Adipocyte (in vitro differentiated cells): ENCODE measurements at regions not wholly inside any gene's neighbourhood (a gene's known extent, or its start where the extent isn't known, plus 50 kb on each side); places are given as distances from the start of the nearest gene placed in this dataset.
"Not testable (repeated sequence)": the region's sequence is repeated elsewhere in the genome, so short reads cannot be mapped to it uniquely, and the experiment has no call there.

Source experiments
- DNase-seq: peaks from one replicate; pipeline ENCODE4 v3.0.0-alpha.2; 2015; ENCODE audit warnings: low read depth
- H3K27me3 ChIP-seq: replicated peaks from 2 replicates; pipeline ENCODE4 v1.7.0; 2013; ENCODE audit warnings: mild to moderate bottlenecking, low read length, moderate library complexity; ENCODE audit not compliant: control insufficient read depth, insufficient read depth
- H3K36me3 ChIP-seq: 2 replicates; pipeline ENCODE4 v1.7.0; 2013; ENCODE audit warnings: low read length, mild to moderate bottlenecking, moderate library complexity; ENCODE audit not compliant: control insufficient read depth, insufficient read depth, severe bottlenecking
- H3K4me1 ChIP-seq: 2 replicates; pipeline ENCODE4 v1.7.0; 2013; ENCODE audit warnings: mild to moderate bottlenecking, low read length, moderate library complexity; ENCODE audit not compliant: control insufficient read depth, insufficient read depth
- H3K4me3 ChIP-seq: 2 replicates; pipeline ENCODE4 v1.7.0; 2013; ENCODE audit warnings: mild to moderate bottlenecking, low read length, moderate library complexity
- H3K9ac ChIP-seq: 2 replicates; pipeline ENCODE4 v1.7.0; 2013; ENCODE audit warnings: mild to moderate bottlenecking, low read length, moderate library complexity
- H3K9me3 ChIP-seq: 2 replicates; pipeline ENCODE4 v1.7.0; 2013; ENCODE audit warnings: mild to moderate bottlenecking, low read length, moderate library complexity; ENCODE audit not compliant: control insufficient read depth

- H3K27me3 ChIP-seq: no peaks in the 10 kb centered on the region
- H3K9ac ChIP-seq: no peak overlapping the region
- no peak overlapping the region for H3K4me3 ChIP-seq
- DNase-seq: no peak
- no peaks in the 10 kb centered on the region for H3K36me3 ChIP-seq
- no peaks in the 10 kb centered on the region for H3K9me3 ChIP-seq
- no peaks in the 10 kb centered on the region for H3K4me1 ChIP-seq
Observed at GRCh38 chr5:12114075-12114474, 209.8 kb upstream of the CTNND2 start.

GRCh38 chr5:12113062-12113461, 208.8 kb upstream of the CTNND2 start:
- no peaks in the 10 kb centered on the region for H3K36me3 ChIP-seq
- H3K9me3 ChIP-seq: no peaks in the 10 kb centered on the region
- no peaks in the 10 kb centered on the region for H3K27me3 ChIP-seq
- H3K9ac ChIP-seq: no peak overlapping the region
- no peak overlapping the region for H3K4me3 ChIP-seq
- no peaks in the 10 kb centered on the region for H3K4me1 ChIP-seq
- no peak for DNase-seq

DNA sequence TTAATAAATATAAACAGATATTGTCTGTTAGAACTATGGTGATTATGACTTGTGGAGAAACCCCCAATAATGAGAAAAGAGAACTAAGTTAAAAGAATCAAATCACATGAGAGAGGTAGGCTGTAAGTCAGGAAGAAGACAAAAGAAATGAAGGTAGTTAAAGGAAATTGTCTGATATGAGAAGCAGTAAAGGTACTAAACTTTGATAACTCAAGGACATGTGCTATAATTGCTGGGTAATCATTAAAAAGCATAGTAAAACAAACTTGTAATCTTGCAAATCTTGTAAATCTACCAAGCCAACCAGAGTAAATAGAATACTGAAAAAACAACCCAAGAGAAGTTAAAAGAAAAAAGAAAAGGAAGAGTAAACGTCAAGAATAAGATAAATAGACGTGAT, 207.0 kb upstream of the CTNND2 start:
- DNase-seq: no peak
- Histone ChIP-seq H3K9ac (no peak overlapping the region), H3K36me3 (no peaks in the 10 kb centered on the region), H3K9me3 (no peaks in the 10 kb centered on the region), H3K4me3 (no peak overlapping the region), H3K4me1 (no peaks in the 10 kb centered on the region), H3K27me3 (no peaks in the 10 kb centered on the region)

GRCh38 chr5:12110629-12111028, 206.4 kb upstream of the CTNND2 start:
- no peak overlapping the region for H3K9ac ChIP-seq
- no peaks in the 10 kb centered on the region for H3K4me1 ChIP-seq
- no peaks in the 10 kb centered on the region for H3K27me3 ChIP-seq
- no peak for DNase-seq
- H3K4me3 ChIP-seq: no peak overlapping the region
- no peaks in the 10 kb centered on the region for H3K36me3 ChIP-seq
- no peaks in the 10 kb centered on the region for H3K9me3 ChIP-seq

GRCh38 chr5:12109075-12109688, 204.9 kb upstream of the CTNND2 start:
- H3K9ac ChIP-seq: no peak overlapping the region
- H3K9me3 ChIP-seq: no peaks in the 10 kb centered on the region
- DNase-seq: no peak
- H3K27me3 ChIP-seq: no peaks in the 10 kb centered on the region
- H3K4me3 ChIP-seq: no peak overlapping the region
- H3K4me1 ChIP-seq: no peaks in the 10 kb centered on the region
- no peaks in the 10 kb centered on the region for H3K36me3 ChIP-seq

DNA sequence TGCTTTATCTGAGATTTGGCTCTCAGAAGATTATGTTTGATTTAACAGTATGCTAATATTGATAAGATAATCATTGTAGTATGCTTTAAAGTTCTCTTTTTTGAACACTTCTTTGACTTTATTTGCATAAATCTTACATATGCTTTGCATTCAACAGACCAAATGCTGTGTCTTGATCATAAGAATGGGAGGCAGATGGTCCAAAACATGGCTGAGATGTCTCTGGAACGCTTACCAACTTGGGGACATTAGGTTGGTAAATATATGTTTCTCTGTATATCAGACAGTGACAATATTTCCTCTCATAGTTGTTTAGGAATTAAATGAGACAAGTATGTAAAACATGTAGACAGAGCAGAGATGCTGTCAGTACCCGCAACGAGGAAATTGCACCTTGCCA, 197.9 kb upstream of the CTNND2 start:
- Histone ChIP-seq H3K4me3 (no peak overlapping the region), H3K9ac (no peak overlapping the region), H3K9me3 (no peaks in the 10 kb centered on the region), H3K27me3 (no peaks in the 10 kb centered on the region), H3K4me1 (no peaks in the 10 kb centered on the region), H3K36me3 (no peaks in the 10 kb centered on the region)
- DNase-seq: no peak

DNA sequence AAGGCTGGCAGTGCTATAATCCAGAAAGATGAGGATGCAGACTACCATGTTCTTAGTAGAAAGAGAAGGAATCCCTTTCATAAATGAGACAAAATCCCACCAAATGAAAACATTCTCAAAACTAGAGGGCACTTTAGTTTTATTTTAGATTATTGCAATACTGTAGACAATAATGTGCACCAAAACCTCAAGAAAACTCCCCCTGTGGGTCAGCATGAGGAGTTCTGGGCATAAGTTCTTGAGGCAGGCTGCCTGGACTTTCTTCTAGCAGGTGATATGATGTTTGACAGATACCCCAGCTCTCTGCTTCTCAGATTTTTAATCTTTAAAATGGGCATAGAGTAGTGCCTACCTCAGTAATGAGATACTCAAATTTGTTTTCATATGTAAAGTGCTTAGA, 196.3 kb upstream of the CTNND2 start:
- Histone ChIP-seq H3K27me3 (no peaks in the 10 kb centered on the region), H3K4me3 (no peak overlapping the region), H3K36me3 (no peaks in the 10 kb centered on the region), H3K4me1 (no peaks in the 10 kb centered on the region), H3K9me3 (peaks cover 2% of the 10 kb centered on the region), H3K9ac (no peak overlapping the region)
- DNase-seq: no peak

- Histone ChIP-seq H3K36me3 (no peaks in the 10 kb centered on the region), H3K4me3 (no peak overlapping the region), H3K9me3 (peaks cover 2% of the 10 kb centered on the region), H3K4me1 (no peaks in the 10 kb centered on the region), H3K27me3 (no peaks in the 10 kb centered on the region), H3K9ac (no peak overlapping the region)
- no peak for DNase-seq
Observed at GRCh38 chr5:12099296-12099695, 195.1 kb upstream of the CTNND2 start.

DNA sequence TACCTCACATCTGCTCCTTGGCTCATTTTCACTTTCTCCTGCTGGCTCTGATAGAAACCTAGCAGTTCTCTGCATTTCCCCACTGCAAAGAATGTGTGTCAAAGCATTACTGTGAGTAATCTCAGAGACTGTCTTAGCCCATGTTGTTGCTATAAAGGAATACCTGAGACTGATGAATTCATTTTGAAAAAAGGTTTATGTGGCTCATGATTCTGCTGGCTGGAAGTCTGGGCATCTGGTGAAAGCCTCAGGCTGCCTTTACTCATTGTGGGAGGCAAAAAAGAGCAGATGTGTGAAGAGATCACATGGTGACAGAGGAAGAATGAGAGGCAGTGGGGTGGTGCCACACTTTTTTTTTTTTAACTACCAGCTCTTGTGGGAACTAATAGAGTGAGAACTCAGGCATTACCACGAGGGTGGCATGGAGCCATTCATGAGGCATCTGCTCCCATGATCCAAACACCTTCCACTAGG, 191.6 kb upstream of the CTNND2 start:
- DNase-seq: no peak
- Histone ChIP-seq H3K4me1 (no peaks in the 10 kb centered on the region), H3K27me3 (no peaks in the 10 kb centered on the region), H3K36me3 (no peaks in the 10 kb centered on the region), H3K9me3 (peaks cover 2% of the 10 kb centered on the region), H3K9ac (no peak overlapping the region), H3K4me3 (no peak overlapping the region)

GRCh38 chr5:12093586-12093985, 189.3 kb upstream of the CTNND2 start:
- Histone ChIP-seq H3K9me3 (peaks cover 2% of the 10 kb centered on the region), H3K9ac (no peak overlapping the region), H3K36me3 (no peaks in the 10 kb centered on the region), H3K4me1 (no peaks in the 10 kb centered on the region), H3K4me3 (no peak overlapping the region), H3K27me3 (no peaks in the 10 kb centered on the region)
- no peak for DNase-seq

DNA sequence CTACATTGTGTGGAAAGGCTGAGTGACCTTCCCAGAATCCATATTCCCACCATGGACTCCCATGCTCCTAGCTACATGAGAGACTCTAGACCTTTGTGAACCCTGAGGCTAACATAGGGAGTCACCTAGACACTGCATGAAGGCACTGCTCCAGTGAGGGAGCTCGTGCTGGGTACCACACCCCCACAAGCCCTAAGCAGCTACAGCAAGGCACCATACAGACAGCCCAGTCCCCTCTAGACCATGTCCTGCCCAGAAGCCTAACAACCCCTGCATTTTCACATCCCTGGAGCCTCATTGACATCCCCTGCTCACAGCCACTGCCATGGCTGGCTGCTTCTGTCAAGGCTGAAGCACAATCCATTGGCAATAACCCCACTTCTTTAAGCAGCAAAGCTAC, 176.5 kb upstream of the CTNND2 start:
- no peak overlapping the region for H3K4me3 ChIP-seq
- no peaks in the 10 kb centered on the region for H3K4me1 ChIP-seq
- H3K36me3 ChIP-seq: no peaks in the 10 kb centered on the region
- no peak overlapping the region for H3K9ac ChIP-seq
- DNase-seq: no peak
- H3K27me3 ChIP-seq: no peaks in the 10 kb centered on the region
- H3K9me3 ChIP-seq: peaks cover 2% of the 10 kb centered on the region

GRCh38 chr5:12078286-12078685, 174.0 kb upstream of the CTNND2 start:
- not testable (repeated sequence) for DNase-seq, H3K36me3 ChIP-seq

More at GRCh38 chr5:12078286-12078685, 174.0 kb upstream of the CTNND2 start:
- H3K9me3 ChIP-seq, H3K4me3 ChIP-seq, H3K27me3 ChIP-seq, H3K9ac ChIP-seq, H3K4me1 ChIP-seq: not testable (repeated sequence)
